ENCODE measurements at regions not wholly inside any gene's neighbourhood (a gene's known extent, or its start where the extent isn't known, plus 50 kb on each side); places are given as distances from the start of the nearest gene placed in this dataset.

GRCh38 chr2:8176887-8177286 lies 505.0 kb upstream of the ID2 start:
- TF ChIP-seq ZNF764 (CRISPR knock-in tag; IDR thresholded peaks at IDR 0.05; ENCODE audit: low read depth) (no peak), MTA3 (IDR thresholded peaks at IDR 0.05; ENCODE audit: borderline replicate concordance) (no peak), RBM14 (IDR thresholded peaks at IDR 0.05; ENCODE audit: borderline replicate concordance, insufficient read depth, low read depth, low read length) (no peak), RNF2 (IDR thresholded peaks at IDR 0.05) (no peak), GABPB1 (CRISPR knock-in tag; IDR thresholded peaks at IDR 0.05) (no peak), NFE2L1 (tag; IDR thresholded peaks at IDR 0.05; ENCODE audit: borderline replicate concordance, low read depth) (no peak), POLR2B (IDR thresholded peaks at IDR 0.05; ENCODE audit: low read depth, partially characterized antibody) (no peak), ZNF175 (CRISPR knock-in tag; IDR thresholded peaks at IDR 0.05; ENCODE audit: low read depth) (no peak), EWSR1 (IDR thresholded peaks at IDR 0.05; ENCODE audit: borderline replicate concordance, low read depth, partially characterized antibody) (no peak), ELK1 (CRISPR knock-in tag; IDR thresholded peaks at IDR 0.05) (no peak), MED1 (CRISPR knock-in tag; IDR thresholded peaks at IDR 0.05; ENCODE audit: borderline replicate concordance) (no peak), ZNF134 (CRISPR knock-in tag; conservative IDR thresholded peaks at IDR 0.05) (no peak), KAT7 (CRISPR knock-in tag; IDR thresholded peaks at IDR 0.05; ENCODE audit: borderline replicate concordance) (no peak), HDAC2 (IDR thresholded peaks at IDR 0.05) (no peak), POLR2A (conservative IDR thresholded peaks at IDR 0.05) (no peak), SMAD4 (CRISPR knock-in tag; conservative IDR thresholded peaks at IDR 0.05) (no peak)
- Histone ChIP-seq H3K9me1 (ENCODE audit: control insufficient read depth, insufficient read depth, low read length) (no peaks in the 10 kb centered on the region), H2AFZ (ENCODE audit: low read depth, low read length) (no peak overlapping the region), H3K79me2 (ENCODE audit: control insufficient read depth, insufficient read depth, low read length) (no peaks in the 10 kb centered on the region), H3K36me3 (ENCODE audit: control insufficient read depth, insufficient read depth, low read length) (no peaks in the 10 kb centered on the region), H3K9me3 (replicated peaks; ENCODE audit: control insufficient read depth, insufficient read depth, low read depth, low read length) (no peaks in the 10 kb centered on the region), H3K9ac (ENCODE audit: insufficient read depth in 1 of 2, low read depth in 2 of 2, low read length in 2 of 2) (no peak overlapping the region), H3K27ac (ENCODE audit: extremely low read depth, low read depth, low read length) (no peak overlapping the region), H3K4me2 (ENCODE audit: insufficient read depth, low read length) (no peak overlapping the region), H3K27me3 (ENCODE audit: control insufficient read depth in 2 of 2, insufficient read depth in 2 of 2, low read length in 2 of 2) (peaks cover 0 to 13% of the 10 kb centered on the region in 2 experiments; a peak in 2 of 5 replicates), H3K4me3 (no peak overlapping the region), H3K4me1 (replicated peaks in 1 of 2; ENCODE audit: control insufficient read depth in 2 of 2, insufficient read depth in 2 of 2, low read length in 2 of 2) (no peaks in the 10 kb centered on the region), H4K20me1 (replicated peaks; ENCODE audit: control insufficient read depth, insufficient read depth, low read length) (no peaks in the 10 kb centered on the region)
- BruUV-seq (replicated peaks), result no TSS peak
- in situ Hi-C loops (cut with MboI), result no loop called here
- DNase-seq (ENCODE audit: extremely low read depth in 1 of 4, low spot score in 3 of 4) (no peak), ATAC-seq (no peak), FAIRE-seq (no peak)
- whole genome bisulfite sequencing (ENCODE audit: insufficient coverage, low coverage, missing lambda C conversion rate), result 0% methylated on average over 2 of the region's 2 CpGs
- ChIA-PET CTCF (ENCODE audit: low intra/inter-chr PET ratio) (no interaction called here), POLR2A (no interaction called here)
- intact Hi-C loops (cut with micrococcal nuclease), result no loop called here

Data from K562 (cell line).